Fibroblast of the aortic adventitia (primary cell): ENCODE measurements at regions not wholly inside any gene's neighbourhood (a gene's known extent, or its start where the extent isn't known, plus 50 kb on each side); places are given as distances from the start of the nearest gene placed in this dataset.

Experiments
- DNase-seq: peaks from one replicate; pipeline ENCODE4 v3.0.0-alpha.2; 2010; ENCODE audit warnings: low read depth
- H3K4me3 ChIP-seq: 2 replicates; pipeline ENCODE4 v1.5.1; 2011; ENCODE audit warnings: low read depth, mild to moderate bottlenecking, control low read depth, low read length, moderate library complexity
- CTCF ChIP-seq: IDR thresholded peaks from 2 replicates; pipeline ENCODE4 v1.5.1; 2011; ENCODE audit warnings: mild to moderate bottlenecking, low read length, control low read depth, inconsistent platforms; ENCODE audit not compliant: insufficient read depth

GRCh38 chr5:58107704-58108103, 352.2 kb downstream of the PLK2 start:
- peak; percentile 10 for DNase-seq
- H3K4me3 ChIP-seq = no peak overlapping the region
- no peak for TF ChIP-seq CTCF

DNA sequence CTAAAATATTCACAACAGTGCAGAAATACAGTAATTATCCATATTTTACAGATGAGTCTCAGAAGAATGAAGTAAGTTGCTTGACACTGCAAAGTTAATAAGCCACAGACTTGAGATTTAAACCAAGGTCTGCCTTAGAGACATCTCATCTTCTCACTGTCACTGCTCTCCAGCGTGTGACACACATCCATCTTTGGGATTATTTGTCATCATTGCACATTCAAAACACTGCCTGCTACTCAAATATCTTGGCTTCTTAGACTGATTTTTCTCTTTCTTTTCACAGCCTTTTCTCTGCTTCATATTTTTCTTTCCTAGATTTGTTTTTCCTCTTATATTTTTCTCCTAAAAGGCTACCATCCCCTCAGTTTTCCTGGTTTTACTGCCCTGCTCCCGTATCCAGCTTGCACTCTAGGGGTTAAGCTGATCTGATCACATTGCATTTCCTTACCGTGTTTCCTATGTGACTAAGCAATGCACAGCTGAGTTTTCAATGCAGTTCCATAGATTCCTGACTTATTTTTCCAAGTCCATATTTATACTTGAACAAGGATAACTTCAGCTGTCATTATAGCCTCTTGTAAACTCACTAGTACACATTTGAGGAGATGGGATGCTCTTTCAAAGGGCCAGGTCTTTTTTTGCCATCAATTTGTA, 353.0 kb downstream of the PLK2 start:
- no peak for DNase-seq

GRCh38 chr5:58105836-58106235, 354.1 kb downstream of the PLK2 start:
- no peak for DNase-seq
- no peak for TF ChIP-seq CTCF
- no peak overlapping the region for H3K4me3 ChIP-seq

More for the DNA sequence above, 353.0 kb downstream of the PLK2 start:
- no peak for TF ChIP-seq CTCF
- no peak overlapping the region for H3K4me3 ChIP-seq

GRCh38 chr5:58099257-58099656, 360.6 kb downstream of the PLK2 start:
- no peak for DNase-seq
- H3K4me3 ChIP-seq = no peak overlapping the region
- no peak for TF ChIP-seq CTCF

GRCh38 chr5:58094031-58094430, 365.9 kb downstream of the PLK2 start:
- DNase-seq = no peak
- TF ChIP-seq CTCF = no peak
- H3K4me3 ChIP-seq = no peak overlapping the region

- TF ChIP-seq CTCF = no peak
- DNase-seq = no peak
These were observed 369.2 kb downstream of the PLK2 start for GRCh38 chr5:58090704-58091103.

DNA sequence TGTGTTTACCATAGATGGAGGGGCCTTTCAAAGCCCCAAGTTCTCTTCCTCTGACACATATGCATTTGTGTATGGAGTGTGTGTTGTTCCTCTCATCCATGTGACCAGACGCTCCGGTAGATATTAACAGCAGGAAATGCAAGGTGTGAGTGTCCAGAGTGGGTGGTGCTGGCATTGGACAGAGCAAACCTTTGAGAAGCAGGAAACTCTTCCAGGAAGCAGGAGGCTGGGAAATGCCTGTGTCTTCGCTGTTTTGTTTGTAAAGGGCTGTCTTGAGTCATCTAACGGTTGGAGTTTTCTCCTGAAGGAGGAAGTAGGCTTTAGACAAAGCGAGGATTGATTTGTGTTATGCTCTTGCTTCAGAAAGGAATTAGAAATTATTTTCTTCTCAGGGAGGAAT, 370.9 kb downstream of the PLK2 start:
- TF ChIP-seq CTCF = no peak
- no peak overlapping the region for H3K4me3 ChIP-seq
- no peak for DNase-seq

More at GRCh38 chr5:58090704-58091103, 369.2 kb downstream of the PLK2 start:
- no peak overlapping the region for H3K4me3 ChIP-seq
